Neural progenitor cell (in vitro differentiated cells): ENCODE measurements at regions not wholly inside any gene's neighbourhood (a gene's known extent, or its start where the extent isn't known, plus 50 kb on each side); places are given as distances from the start of the nearest gene placed in this dataset.

Experiments
- DNase-seq: peaks from one replicate; pipeline ENCODE4 v3.0.0-alpha.2; 2016; ENCODE audit warnings: low spot score
- H2AFZ ChIP-seq: fragments of 200-600 bp; sonication (generic); replicated peaks from 2 replicates; pipeline ENCODE4 v1.6.1; 2016; ENCODE audit warnings: antibody characterized with exemption
- H3F3A ChIP-seq: fragments of 200-600 bp; sonication (generic); 2 replicates; pipeline ENCODE4 v1.6.1; 2016; ENCODE audit warnings: antibody characterized with exemption, low read depth
- H3K27ac ChIP-seq: fragments of 200-600 bp; sonication (generic); 2 replicates; pipeline ENCODE4 v1.5.1; 2016; ENCODE audit warnings: mild to moderate bottlenecking
- H3K27me3 ChIP-seq: fragments of 200-600 bp; sonication (generic); 2 replicates; pipeline ENCODE4 v1.6.1; 2016; ENCODE audit warnings: mild to moderate bottlenecking, moderate library complexity
- H3K36me3 ChIP-seq: fragments of 200-600 bp; sonication (generic); 2 replicates; pipeline ENCODE4 v1.5.1; 2016
- H3K4me1 ChIP-seq: fragments of 200-600 bp; sonication (generic); 2 replicates; pipeline ENCODE4 v1.6.1; 2016; ENCODE audit warnings: mixed run types
- H3K4me2 ChIP-seq: fragments of 200-600 bp; sonication (generic); 2 replicates; pipeline ENCODE4 v1.6.1; 2016
- H3K4me3 ChIP-seq: fragments of 200-600 bp; sonication (generic); 2 replicates; pipeline ENCODE4 v1.5.1; 2016
- H3K79me2 ChIP-seq: fragments of 200-600 bp; sonication (generic); 2 replicates; pipeline ENCODE4 v1.6.1; 2016; ENCODE audit warnings: low read depth
- H3K9ac ChIP-seq: fragments of 200-600 bp; sonication (generic); 2 replicates; pipeline ENCODE4 v1.6.1; 2016
- H3K9me3 ChIP-seq: fragments of 200-600 bp; sonication (generic); 2 replicates; pipeline ENCODE4 v1.5.1; 2016; ENCODE audit warnings: low read depth
- H4K20me1 ChIP-seq: fragments of 200-600 bp; sonication (generic); 2 replicates; pipeline ENCODE4 v1.6.1; 2016; ENCODE audit warnings: low read depth
- H3K27ac Mint-ChIP-seq: 3 replicates; pipeline ENCODE4 v1.8.0; 2021; ENCODE audit warnings: mixed read lengths
- H3K27me3 Mint-ChIP-seq: 2 replicates; pipeline ENCODE4 v1.8.0; 2022; ENCODE audit warnings: low read depth, mild to moderate bottlenecking, inconsistent platforms, moderate library complexity, mixed read lengths; ENCODE audit not compliant: insufficient read depth
- H3K36me3 Mint-ChIP-seq: 3 replicates; pipeline ENCODE4 v1.8.0; 2021; ENCODE audit warnings: mixed read lengths
- H3K4me1 Mint-ChIP-seq: 3 replicates; pipeline ENCODE4 v1.8.0; 2021; ENCODE audit warnings: mixed read lengths
- H3K4me3 Mint-ChIP-seq: 3 replicates; pipeline ENCODE4 v1.8.0; 2021; ENCODE audit warnings: mild to moderate bottlenecking, moderate library complexity, mixed read lengths
- H3K9me3 Mint-ChIP-seq: 3 replicates; pipeline ENCODE4 v1.8.0; 2020; ENCODE audit warnings: mixed read lengths
- CTCF ChIP-seq: fragments of 200-600 bp; sonication (generic); IDR thresholded peaks from 2 replicates; pipeline ENCODE4 v1.5.1; 2017; ENCODE audit warnings: antibody characterized with exemption, mild to moderate bottlenecking
- EZH2 ChIP-seq: fragments of 200-600 bp; sonication (generic); IDR thresholded peaks from 2 replicates; pipeline ENCODE4 v1.6.1; 2017; ENCODE audit warnings: antibody characterized with exemption, mild to moderate bottlenecking, moderate library complexity
- EZH2phosphoT487 ChIP-seq: fragments of 200-600 bp; sonication (generic); IDR thresholded peaks from 2 replicates; pipeline ENCODE4 v1.6.1; 2017; ENCODE audit warnings: antibody characterized with exemption

GRCh38 chr11:112880495-112880894 is 80.7 kb upstream of the NCAM1 start:
- no peak overlapping the region for H3K9ac ChIP-seq
- no peaks in the 10 kb centered on the region for H3K79me2 ChIP-seq
- no peaks in the 10 kb centered on the region for H3K36me3 Mint-ChIP-seq
- H3K27ac Mint-ChIP-seq = no peak overlapping the region
- H3K27me3 Mint-ChIP-seq = peaks cover 10% of the 10 kb centered on the region
- no peak for TF ChIP-seq EZH2
- TF ChIP-seq CTCF = no peak
- no peak for TF ChIP-seq EZH2phosphoT487
- no peaks in the 10 kb centered on the region for H3K9me3 ChIP-seq
- H3K4me2 ChIP-seq = no peak overlapping the region
- no peak for DNase-seq
- H3K27ac ChIP-seq = no peak overlapping the region
- H3K4me1 ChIP-seq = peaks cover 9% of the 10 kb centered on the region
- H4K20me1 ChIP-seq = no peaks in the 10 kb centered on the region
- H3K36me3 ChIP-seq = no peaks in the 10 kb centered on the region
- no peaks in the 10 kb centered on the region for H3F3A ChIP-seq
- H3K4me3 Mint-ChIP-seq = no peak overlapping the region
- no peaks in the 10 kb centered on the region for H3K27me3 ChIP-seq
- no peaks in the 10 kb centered on the region for H3K9me3 Mint-ChIP-seq
- peaks cover 25% of the 10 kb centered on the region for H3K4me1 Mint-ChIP-seq
- no peak overlapping the region for H3K4me3 ChIP-seq
- H2AFZ ChIP-seq = no peak overlapping the region

GRCh38 chr11:112881461-112881860 is 79.8 kb upstream of the NCAM1 start:
- Mint-ChIP-seq H3K9me3 (no peaks in the 10 kb centered on the region), H3K27ac (peak overlapping the region; percentile 14), H3K4me3 (peak overlapping the region; percentile 79), H3K36me3 (no peaks in the 10 kb centered on the region), H3K4me1 (peaks cover 25% of the 10 kb centered on the region), H3K27me3 (peaks cover 7% of the 10 kb centered on the region)
- H3K4me1 ChIP-seq = peaks cover 9% of the 10 kb centered on the region
- H3K9ac ChIP-seq = no peak overlapping the region
- no peaks in the 10 kb centered on the region for H3K27me3 ChIP-seq
- H3K36me3 ChIP-seq = no peaks in the 10 kb centered on the region
- DNase-seq = peak; percentile 79
- no peaks in the 10 kb centered on the region for H3K79me2 ChIP-seq
- H3F3A ChIP-seq = no peaks in the 10 kb centered on the region
- H3K4me2 ChIP-seq = peak overlapping the region; percentile 65
- no peaks in the 10 kb centered on the region for H4K20me1 ChIP-seq
- H2AFZ ChIP-seq = peak overlapping the region; percentile 65
- H3K27ac ChIP-seq = no peak overlapping the region
- peak overlapping the region; percentile 28 for H3K4me3 ChIP-seq
- H3K9me3 ChIP-seq = no peaks in the 10 kb centered on the region
- no peak for TF ChIP-seq CTCF
- TF ChIP-seq EZH2 = no peak
- TF ChIP-seq EZH2phosphoT487 = no peak

- H3K9ac ChIP-seq = no peak overlapping the region
- Mint-ChIP-seq H3K4me3 (no peak overlapping the region), H3K9me3 (no peaks in the 10 kb centered on the region), H3K27me3 (peaks cover 4% of the 10 kb centered on the region), H3K4me1 (peaks cover 18% of the 10 kb centered on the region), H3K36me3 (no peaks in the 10 kb centered on the region), H3K27ac (no peak overlapping the region)
- no peak overlapping the region for H3K4me3 ChIP-seq
- no peak overlapping the region for H2AFZ ChIP-seq
- H3F3A ChIP-seq = no peaks in the 10 kb centered on the region
- H3K4me2 ChIP-seq = no peak overlapping the region
- H3K36me3 ChIP-seq = no peaks in the 10 kb centered on the region
- TF ChIP-seq EZH2phosphoT487 (no peak), CTCF (no peak), EZH2 (no peak)
- peaks cover 7% of the 10 kb centered on the region for H3K4me1 ChIP-seq
- no peaks in the 10 kb centered on the region for H3K79me2 ChIP-seq
- H3K27me3 ChIP-seq = no peaks in the 10 kb centered on the region
- no peaks in the 10 kb centered on the region for H3K9me3 ChIP-seq
- no peaks in the 10 kb centered on the region for H4K20me1 ChIP-seq
- DNase-seq = no peak
- no peak overlapping the region for H3K27ac ChIP-seq
Observed at GRCh38 chr11:112882494-112883381, 78.5 kb upstream of the NCAM1 start.
